C4-2B (cell line): ENCODE measurements at regions not wholly inside any gene's neighbourhood (a gene's known extent, or its start where the extent isn't known, plus 50 kb on each side); places are given as distances from the start of the nearest gene placed in this dataset.
"Not testable (repeated sequence)": the region's sequence is repeated elsewhere in the genome, so short reads cannot be mapped to it uniquely, and the experiment has no call there.

Source experiments
- H3K27ac ChIP-seq: fragments of 450-650 bp; 2 replicates; pipeline ENCODE4 v1.5.1; 2017
- CTCF ChIP-seq: fragments of 450-650 bp; conservative IDR thresholded peaks from 2 replicates; pipeline ENCODE4 v1.5.1; 2017; ENCODE audit warnings: mild to moderate bottlenecking
- ZFX ChIP-seq: fragments of 450-650 bp; IDR thresholded peaks from 2 replicates; pipeline ENCODE4 v1.6.1; 2017

DNA sequence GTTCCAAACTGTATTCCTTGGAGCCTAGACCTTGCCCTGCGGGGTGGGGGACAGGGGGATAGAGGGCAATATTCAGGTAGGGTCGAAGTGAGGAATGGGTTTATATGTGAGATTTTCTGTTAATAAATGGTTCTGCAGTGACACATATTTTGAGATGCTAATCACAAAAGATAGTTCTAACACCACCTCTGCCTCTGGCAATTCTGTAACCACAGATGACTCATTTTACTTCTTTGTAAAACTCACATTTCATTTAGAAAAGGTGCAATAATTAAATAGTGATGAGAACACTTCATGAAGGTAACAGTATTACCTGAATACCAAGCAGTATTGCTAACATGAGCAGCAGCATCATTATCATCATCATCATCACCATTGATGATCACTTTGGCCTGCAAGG, 306.6 kb downstream of the SUCLG1 start:
- no peak for TF ChIP-seq CTCF
- TF ChIP-seq ZFX: no peak
- H3K27ac ChIP-seq: no peak overlapping the region

DNA sequence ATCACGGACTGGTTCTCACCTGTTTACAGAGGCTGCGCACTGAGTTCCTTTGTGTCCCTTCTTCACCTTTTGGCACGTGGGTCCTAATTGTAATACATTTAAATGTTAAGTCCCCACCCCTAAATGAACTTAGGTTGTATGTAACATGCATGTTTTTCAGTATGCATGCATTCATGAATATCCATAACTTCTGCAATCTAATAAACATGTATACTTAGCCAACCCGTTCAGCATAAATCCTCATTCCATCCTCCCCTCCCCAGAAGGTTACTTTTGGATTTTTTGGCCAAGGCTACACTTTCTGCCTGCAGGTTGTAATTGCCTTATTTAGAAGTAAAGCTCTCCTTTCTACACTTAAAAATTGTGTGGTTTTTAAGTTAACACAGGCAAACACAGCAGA, 314.7 kb downstream of the SUCLG1 start:
- H3K27ac ChIP-seq: no peak overlapping the region
- no peak for TF ChIP-seq ZFX
- no peak for TF ChIP-seq CTCF

DNA sequence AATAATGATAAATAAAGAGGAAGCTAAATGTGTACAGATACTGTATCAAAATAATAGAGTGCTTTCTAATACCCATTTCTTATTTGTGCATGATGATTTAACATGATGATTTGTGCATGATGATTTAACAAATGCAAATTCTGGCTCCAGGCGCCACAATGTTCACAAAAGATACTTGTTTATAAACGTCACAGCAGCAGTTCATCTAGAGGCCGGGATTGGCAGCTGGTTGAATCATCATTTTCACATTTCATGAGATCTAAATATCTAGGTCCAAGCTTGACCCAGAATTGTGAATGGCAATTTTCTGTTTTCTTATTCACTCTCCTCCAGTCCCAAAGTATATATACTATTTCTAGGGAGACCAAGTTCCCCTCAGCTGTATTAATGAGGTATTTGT, 322.0 kb downstream of the SUCLG1 start:
- no peak overlapping the region for H3K27ac ChIP-seq
- no peak for TF ChIP-seq ZFX
- TF ChIP-seq CTCF: no peak

DNA sequence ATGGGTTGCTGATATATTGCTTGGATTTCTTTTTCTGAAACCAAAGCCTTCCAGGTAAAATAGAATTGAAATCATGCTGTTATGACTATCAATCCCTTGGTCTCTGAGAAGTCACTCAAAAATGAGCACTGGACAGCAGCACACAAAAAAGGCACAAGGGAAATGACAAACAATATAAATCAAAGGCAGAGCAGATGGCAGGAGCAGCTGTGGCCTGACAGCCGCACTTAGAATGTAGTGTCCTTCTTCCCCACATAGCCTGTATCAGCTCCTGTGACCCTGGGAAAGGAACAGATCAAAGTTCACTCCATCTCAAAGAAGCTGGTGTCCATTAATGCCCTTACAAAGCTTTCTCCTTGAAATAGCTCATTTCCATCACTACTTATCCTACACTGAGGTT, 326.7 kb downstream of the SUCLG1 start:
- no peak for TF ChIP-seq CTCF
- TF ChIP-seq ZFX: no peak

GRCh38 chr2:84131278-84131830, 327.7 kb downstream of the SUCLG1 start:
- no peak for TF ChIP-seq CTCF
- no peak for TF ChIP-seq ZFX
- H3K27ac ChIP-seq: no peak overlapping the region

More for the DNA sequence above, 326.7 kb downstream of the SUCLG1 start:
- H3K27ac ChIP-seq: no peak overlapping the region

GRCh38 chr2:84129018-84129417, 330.1 kb downstream of the SUCLG1 start:
- no peak overlapping the region for H3K27ac ChIP-seq
- TF ChIP-seq ZFX (no peak), CTCF (no peak)

GRCh38 chr2:84127812-84128211, 331.3 kb downstream of the SUCLG1 start:
- H3K27ac ChIP-seq: not testable (repeated sequence)

DNA sequence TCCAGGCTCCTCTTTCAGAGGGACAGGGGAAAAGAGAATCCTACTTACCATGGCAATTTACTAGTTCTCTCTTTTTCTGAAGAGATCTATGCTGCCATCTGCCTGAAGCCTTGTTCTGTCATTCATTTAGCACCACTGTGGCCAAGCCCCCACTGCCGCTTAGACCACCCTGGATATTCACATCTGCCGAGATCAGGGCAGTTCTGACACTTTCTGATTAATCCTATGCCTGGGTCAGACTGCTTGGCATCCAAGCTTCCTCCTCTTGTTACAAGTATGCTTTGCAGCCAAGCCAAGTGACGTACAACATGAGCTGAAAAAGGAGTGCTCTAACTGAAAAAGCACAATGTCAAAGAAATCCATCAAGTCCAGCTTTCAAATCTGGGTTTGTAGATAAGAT, 332.6 kb downstream of the SUCLG1 start:
- no peak for TF ChIP-seq CTCF
- no peak for TF ChIP-seq ZFX
- H3K27ac ChIP-seq: no peak overlapping the region
